ENCODE measurements at regions not wholly inside any gene's neighbourhood (a gene's known extent, or its start where the extent isn't known, plus 50 kb on each side); places are given as distances from the start of the nearest gene placed in this dataset.

- no peak for DNase-seq
These were observed 287.4 kb upstream of the SNX7 start for GRCh38 chr1:98374098-98374497.

- DNase-seq: no peak
These were observed 288.5 kb upstream of the SNX7 start for GRCh38 chr1:98373056-98373455.

- DNase-seq: no peak
These were observed 289.8 kb upstream of the SNX7 start for GRCh38 chr1:98371764-98372163.

GRCh38 chr1:98369463-98369862 lies 292.1 kb upstream of the SNX7 start:
- no peak for DNase-seq

GRCh38 chr1:98368995-98369394 lies 292.5 kb upstream of the SNX7 start:
- no peak for DNase-seq

GRCh38 chr1:98367426-98367825 lies 294.1 kb upstream of the SNX7 start:
- no peak for DNase-seq

- no peak for DNase-seq
These were observed 295.2 kb upstream of the SNX7 start for GRCh38 chr1:98366343-98366742.

- DNase-seq: no peak
These were observed 297.0 kb upstream of the SNX7 start for GRCh38 chr1:98364544-98364943.

- DNase-seq: no peak
These were observed 300.7 kb upstream of the SNX7 start for GRCh38 chr1:98360864-98361263.

GRCh38 chr1:98355656-98356383 lies 305.7 kb upstream of the SNX7 start:
- DNase-seq: no peak

- DNase-seq: no peak
These were observed 309.1 kb upstream of the SNX7 start for GRCh38 chr1:98352378-98352777.

GRCh38 chr1:98351561-98351960 lies 310.0 kb upstream of the SNX7 start:
- no peak for DNase-seq

GRCh38 chr1:98345417-98345816 lies 316.1 kb upstream of the SNX7 start:
- no peak for DNase-seq

GRCh38 chr1:98344731-98345130 lies 316.8 kb upstream of the SNX7 start:
- DNase-seq: no peak

- DNase-seq: no peak
These were observed 319.0 kb upstream of the SNX7 start for GRCh38 chr1:98342566-98342965.

- DNase-seq: no peak
These were observed 321.0 kb upstream of the SNX7 start for GRCh38 chr1:98340511-98340910.

- DNase-seq: no peak
These were observed 324.9 kb upstream of the SNX7 start for GRCh38 chr1:98336472-98337083.

- no peak for DNase-seq
These were observed 327.6 kb upstream of the SNX7 start for GRCh38 chr1:98333936-98334335.

GRCh38 chr1:98333406-98333805 lies 328.1 kb upstream of the SNX7 start:
- no peak for DNase-seq

- no peak for DNase-seq
These were observed 329.7 kb upstream of the SNX7 start for GRCh38 chr1:98331718-98332311.

- DNase-seq: no peak
These were observed 330.3 kb upstream of the SNX7 start for GRCh38 chr1:98331243-98331642.

- no peak for DNase-seq
These were observed 331.3 kb upstream of the SNX7 start for GRCh38 chr1:98330224-98330623.

- no peak for DNase-seq
These were observed 332.7 kb upstream of the SNX7 start for GRCh38 chr1:98328855-98329254.

GRCh38 chr1:98327220-98327861 lies 334.2 kb upstream of the SNX7 start:
- no peak for DNase-seq

All from NCI-H774 (cell line).